K562 (cell line): ENCODE measurements at regions not wholly inside any gene's neighbourhood (a gene's known extent, or its start where the extent isn't known, plus 50 kb on each side); places are given as distances from the start of the nearest gene placed in this dataset.
A peak's percentile ranks its signal among the peaks of the same experiment; 100 is the strongest.

Experiments
- ATAC-seq: fragments of 200-7000 bp; cut with Tn5 transposase; 3 replicates; pipeline ENCODE4 v1.9.1; 2020; ENCODE audit warnings: moderate library complexity
- BruUV-seq: library from RNA; stranded (reverse); fragments of 400-500 nt; replicated peaks from 2 replicates; lab custom pipeline; 2021; lab: Mats Ljungman, UMichigan
- CTCF ChIA-PET: fragments of 300-600 bp; formaldehyde crosslinking; extraction: SDS; loops from one replicate; lab custom pipeline; 2021; ENCODE audit warnings: low intra/inter-chr PET ratio; lab: Yijun Ruan, JAX
- POLR2A ChIA-PET: fragments of 300-600, 350-650 bp; sonication (Branson Sonifier 250); formaldehyde crosslinking; extraction: SDS; loops from one replicate; lab custom pipeline; 2021; ENCODE audit warnings: antibody characterized with exemption, inconsistent platforms; lab: Yijun Ruan, JAX
- DNase-seq, 4 experiments: peaks; one replicate each; pipeline versions ENCODE4 v3.0.0 to v3.0.0-alpha.2; 2011 to 2018; ENCODE audit warnings: low spot score in 3 of 4, mixed read lengths in 3 of 4; ENCODE audit errors: extremely low read depth in 1 of 4
- FAIRE-seq: peaks from 2 replicates; lab custom pipeline; 2011; peaks lifted over from hg19 to GRCh38; lab: Jason Lieb, UNC
- H2AFZ ChIP-seq: 2 replicates; pipeline ENCODE4 v1.6.0; 2011; ENCODE audit warnings: low read depth, low read length, control low read depth, inconsistent platforms
- H3K27ac ChIP-seq: fragments of 200-600 bp; 3 replicates; pipeline ENCODE4 v1.8.0; 2011; ENCODE audit warnings: low read depth, mild to moderate bottlenecking, control low read depth, inconsistent platforms, low read length, moderate library complexity, mixed read lengths; ENCODE audit errors: extremely low read depth
- H3K27me3 ChIP-seq, 2 experiments: fragments of 300-600 bp in 1 of 2; 2 replicates in 1 of 2; 3 replicates in 1 of 2; pipeline versions ENCODE4 v1.6.0 to v1.8.0; 2011; ENCODE audit warnings: inconsistent platforms in 2 of 2, low read length in 2 of 2, mild to moderate bottlenecking in 1 of 2, mixed read lengths in 1 of 2, moderate library complexity in 1 of 2; ENCODE audit not compliant: control insufficient read depth in 2 of 2, insufficient read depth in 2 of 2
- H3K36me3 ChIP-seq: fragments of 300-600 bp; 3 replicates; pipeline ENCODE4 v1.8.0; 2011; ENCODE audit warnings: mild to moderate bottlenecking, low read length, inconsistent platforms; ENCODE audit not compliant: control insufficient read depth, insufficient read depth
- H3K4me1 ChIP-seq, 2 experiments: fragments of 200-600 bp in 1 of 2; replicated peaks in 1 of 2; 2 replicates in 1 of 2; 3 replicates in 1 of 2; pipeline versions ENCODE4 v1.5.1 to v1.8.0; 2011; ENCODE audit warnings: inconsistent platforms in 2 of 2, low read length in 2 of 2, mild to moderate bottlenecking in 1 of 2, mixed read lengths in 1 of 2, moderate library complexity in 1 of 2; ENCODE audit not compliant: control insufficient read depth in 2 of 2, insufficient read depth in 2 of 2
- H3K4me2 ChIP-seq: 2 replicates; pipeline ENCODE4 v1.6.1; 2011; ENCODE audit warnings: low read length, control low read depth, inconsistent platforms, mixed read lengths; ENCODE audit not compliant: insufficient read depth
- H3K4me3 ChIP-seq: fragments of 200-600 bp; sonication (generic), shearing (Covaris generic); 2 replicates; pipeline ENCODE4 v1.5.1; 2016; ENCODE audit warnings: control low read depth, inconsistent platforms
- H3K79me2 ChIP-seq: fragments of 200-600 bp; 3 replicates; pipeline ENCODE4 v1.8.0; 2011; ENCODE audit warnings: low read length, inconsistent platforms; ENCODE audit not compliant: control insufficient read depth, insufficient read depth
- H3K9ac ChIP-seq, 2 experiments: 2 replicates each; pipeline versions ENCODE4 v1.6.0 to v1.6.1; 2011; ENCODE audit warnings: low read depth in 2 of 2, low read length in 2 of 2, control low read depth in 1 of 2, inconsistent platforms in 1 of 2, mild to moderate bottlenecking in 1 of 2, mixed read lengths in 1 of 2; ENCODE audit not compliant: insufficient read depth in 1 of 2
- H3K9me1 ChIP-seq: one replicate; pipeline ENCODE4 v1.6.0; 2011; ENCODE audit warnings: inconsistent platforms, mild to moderate bottlenecking, low read length, moderate library complexity; ENCODE audit not compliant: control insufficient read depth, insufficient read depth
- H3K9me3 ChIP-seq: replicated peaks from 2 replicates; pipeline ENCODE4 v1.5.1; 2011; ENCODE audit warnings: low read depth, low read length, inconsistent platforms; ENCODE audit not compliant: control insufficient read depth, insufficient read depth
- H4K20me1 ChIP-seq: replicated peaks from 2 replicates; pipeline ENCODE4 v1.6.1; 2011; ENCODE audit warnings: low read length, inconsistent platforms, mixed read lengths; ENCODE audit not compliant: control insufficient read depth, insufficient read depth
- ARNT ChIP-seq, 2 experiments: fragments of 450-650 bp; IDR thresholded peaks; 2 replicates each; pipeline ENCODE4 v1.6.1; 2016; ENCODE audit warnings: mild to moderate bottlenecking in 1 of 2
- BRCA1 ChIP-seq, 2 experiments: fragments of 450-650 bp in 1 of 2; sonication (generic) in 1 of 2; formaldehyde crosslinking in 1 of 2; IDR thresholded peaks; 2 replicates each; pipeline versions ENCODE4 v1.5.0 to v1.6.1; 2017 to 2020; ENCODE audit warnings: mild to moderate bottlenecking in 1 of 2, missing genetic modification reagents in 1 of 2
- CBX3 ChIP-seq, 2 experiments: IDR thresholded peaks; 1 replicate in 1 of 2; 2 replicates in 1 of 2; pipeline ENCODE4 v1.6.1; 2012; ENCODE audit warnings: inconsistent platforms in 2 of 2, low read length in 2 of 2, borderline replicate concordance in 1 of 2, control low read depth in 1 of 2
- EHMT2 ChIP-seq: fragments of 450-650 bp; IDR thresholded peaks from 2 replicates; pipeline ENCODE4 v1.6.1; 2018; ENCODE audit warnings: antibody characterized with exemption
- EP300 ChIP-seq: IDR thresholded peaks from 2 replicates; pipeline ENCODE4 v1.6.1; 2012; ENCODE audit warnings: low read length, improper control_type of control experiment
- GATA2 ChIP-seq: sonication (generic); formaldehyde crosslinking; IDR thresholded peaks from 2 replicates; pipeline ENCODE4 v1.4.0; 2020; ENCODE audit warnings: mild to moderate bottlenecking, missing genetic modification reagents
- HDAC1 ChIP-seq, 2 experiments: fragments of 450-650 bp; IDR thresholded peaks; 2 replicates each; pipeline ENCODE4 v1.6.1; 2016 to 2017; ENCODE audit warnings: inconsistent platforms in 1 of 2, mild to moderate bottlenecking in 1 of 2, moderate library complexity in 1 of 2
- HDGF ChIP-seq: fragments of 450-650 bp; IDR thresholded peaks from 2 replicates; pipeline ENCODE4 v1.6.1; 2016
- HNRNPLL ChIP-seq: fragments of 200-400 bp; formaldehyde crosslinking; IDR thresholded peaks from 2 replicates; pipeline ENCODE4 v1.6.1; 2017; ENCODE audit warnings: low read length, low read depth, mild to moderate bottlenecking; ENCODE audit not compliant: poor library complexity, severe bottlenecking
- POU5F1 ChIP-seq: fragments of 150-350 bp; IDR thresholded peaks from 2 replicates; pipeline ENCODE4 v1.6.1; 2014; ENCODE audit warnings: borderline replicate concordance, low read length, low read depth, mild to moderate bottlenecking; ENCODE audit not compliant: partially characterized antibody
- RBM17 ChIP-seq: fragments of 200-400 bp; formaldehyde crosslinking; IDR thresholded peaks from 2 replicates; pipeline ENCODE4 v1.6.1; 2017; ENCODE audit warnings: low read depth, mild to moderate bottlenecking, low read length, borderline replicate concordance
- SREBF2 ChIP-seq: sonication (generic); formaldehyde crosslinking; IDR thresholded peaks from 2 replicates; pipeline ENCODE4 v1.4.0; 2020; ENCODE audit warnings: mild to moderate bottlenecking, missing genetic modification reagents
- ZBTB7A ChIP-seq: IDR thresholded peaks from 2 replicates; pipeline ENCODE4 v1.6.1; 2011; ENCODE audit warnings: low read depth, mild to moderate bottlenecking, low read length, moderate library complexity, borderline replicate concordance; ENCODE audit not compliant: control insufficient read depth
- ZC3H8 ChIP-seq: fragments of 450-650 bp; IDR thresholded peaks from 2 replicates; pipeline ENCODE4 v1.6.1; 2017
- ZNF217 ChIP-seq: sonication (generic); formaldehyde crosslinking; IDR thresholded peaks from 2 replicates; pipeline ENCODE4 v1.8.0; 2022; ENCODE audit warnings: mild to moderate bottlenecking, missing genetic modification reagents
- ZNF24 ChIP-seq: fragments of 450-650 bp; IDR thresholded peaks from 2 replicates; pipeline ENCODE4 v1.6.1; 2016
- ZNF280A ChIP-seq: fragments of 450-650 bp; IDR thresholded peaks from 2 replicates; pipeline ENCODE4 v1.6.1; 2018; ENCODE audit warnings: mild to moderate bottlenecking, low read depth; ENCODE audit not compliant: partially characterized antibody
- ZNF384 ChIP-seq: IDR thresholded peaks from 2 replicates; pipeline ENCODE4 v1.6.1; 2012; ENCODE audit warnings: low read depth, low read length, improper control_type of control experiment
- ZNF398 ChIP-seq: fragments of 250-450 bp; sonication (Bioruptor Pico); IDR thresholded peaks from 2 replicates; pipeline ENCODE4 v1.8.0; 2021; ENCODE audit warnings: moderate library complexity, mild to moderate bottlenecking, inconsistent platforms
- ZNF512 ChIP-seq: IDR thresholded peaks from 2 replicates; pipeline ENCODE4 v1.6.1; 2016; ENCODE audit warnings: missing genetic modification characterization, missing compliant biosample characterization
- in situ Hi-C: fragments of 300-500 bp; cut with MboI; formaldehyde crosslinking; loops from 4 replicates; pipeline ENCODE4 v1.15.0; 2018; ENCODE audit warnings: inconsistent platforms, mixed read lengths
- intact Hi-C: fragments of 100-400 bp; cut with micrococcal nuclease; formaldehyde crosslinking; loops from 2 replicates; pipeline ENCODE4 v1.14.2; 2022

- intact Hi-C loops, result no loop called here
- no peaks in the 10 kb centered on the region for H3K36me3 ChIP-seq
- H3K4me2 ChIP-seq, result no peak overlapping the region
- H3K9me3 ChIP-seq, result peaks cover 11% of the 10 kb centered on the region; the same call in 1 of the 2 replicates
- H3K9me1 ChIP-seq, result peaks cover 4% of the 10 kb centered on the region
- H4K20me1 ChIP-seq, result no peaks in the 10 kb centered on the region
- DNase-seq, result no peak
- H3K4me3 ChIP-seq, result no peak overlapping the region
- ChIA-PET POLR2A (interaction anchor here (1.3 kb wide), 1 partner anchor 9 kb away, joined by 3 read pairs; no protein-coding TSS in a partner anchor), CTCF (no interaction called here)
- H3K9ac ChIP-seq, result no peak overlapping the region
- H2AFZ ChIP-seq, result no peak overlapping the region
- no peaks in the 10 kb centered on the region for H3K79me2 ChIP-seq
- no peaks in the 10 kb centered on the region for H3K27me3 ChIP-seq
- in situ Hi-C loops, result no loop called here
- peaks cover 16 to 21% of the 10 kb centered on the region in 2 experiments for H3K4me1 ChIP-seq
- no peak overlapping the region for H3K27ac ChIP-seq
- no peak for ATAC-seq
- no TSS peak for BruUV-seq
- no peak for FAIRE-seq
- TF ChIP-seq BRCA1 (IDR thresholded peaks at IDR 0.05) (no peak), BRCA1 (CRISPR knock-in tag; IDR thresholded peaks at IDR 0.05) (no peak), EHMT2 (0 out of 2 replicates have a peak, but pooled peaks have one; percentile 31), ZNF384 (peak; percentile 44; the same call in 1 of the 2 replicates), ZNF24 (no peak), POU5F1 (no peak), ZNF280A (peak; percentile 95), ZNF217 (CRISPR knock-in tag) (no peak), ARNT (IDR thresholded peaks at IDR 0.05) (peak in 1 of 2 experiments; percentile 26; a peak in 1 of 4 replicates), ZNF512 (tag) (0 out of 2 replicates have a peak, but pooled peaks have one; percentile 6), ZNF398 (CRISPR knock-in tag) (no peak), HDGF (no peak), EP300 (no peak), CBX3 (IDR thresholded peaks at IDR 0.05; ENCODE audit: borderline replicate concordance in 1 of 2, low read length in 2 of 2) (peak in 1 of 2 experiments; percentile 92; a peak in 1 of 3 replicates), ZC3H8 (no peak), HDAC1 (IDR thresholded peaks at IDR 0.05) (peak in 1 of 2 experiments; percentile 76; a peak in 1 of 4 replicates), RBM17 (no peak), SREBF2 (CRISPR knock-in tag) (no peak), HNRNPLL (no peak), ZBTB7A (no peak), GATA2 (CRISPR knock-in tag) (no peak)
These were observed 51.5 kb upstream of the TMEM158 start for GRCh38 chr3:45277636-45278035.
